CD14-positive monocyte (primary cell): ENCODE measurements at regions not wholly inside any gene's neighbourhood (a gene's known extent, or its start where the extent isn't known, plus 50 kb on each side); places are given as distances from the start of the nearest gene placed in this dataset.

ENCODE experiments used
- DNase-seq, 3 donors: peaks; one replicate each; pipeline ENCODE4 v3.0.0-alpha.2; 2011 to 2022
- H2AFZ ChIP-seq: 2 replicates; pipeline ENCODE4 v1.6.0; 2012; ENCODE audit warnings: mild to moderate bottlenecking, low read depth, low read length, inconsistent platforms; ENCODE audit not compliant: insufficient read depth, poor library complexity, severe bottlenecking
- H3K27ac ChIP-seq, 2 donors: 1 replicate in 1 of 2; 2 replicates in 1 of 2; pipeline ENCODE4 v1.5.1; 2012 to 2013; ENCODE audit warnings: low read length in 2 of 2, control low read depth in 1 of 2, inconsistent platforms in 1 of 2, low read depth in 1 of 2, mild to moderate bottlenecking in 1 of 2
- H3K27me3 ChIP-seq, 2 donors: one replicate each; pipeline versions ENCODE4 v1.6.0 to v1.6.1; 2011 to 2013; ENCODE audit warnings: low read length in 2 of 2; ENCODE audit not compliant: control insufficient read depth in 2 of 2, insufficient read depth in 2 of 2
- H3K36me3 ChIP-seq, 2 donors: replicated peaks in 1 of 2; 1 replicate in 1 of 2; 2 replicates in 1 of 2; pipeline versions ENCODE4 v1.5.1 to v1.6.1; 2012 to 2013; ENCODE audit warnings: low read length in 2 of 2, control low read depth in 1 of 2, inconsistent platforms in 1 of 2, mild to moderate bottlenecking in 1 of 2; ENCODE audit not compliant: insufficient read depth in 2 of 2, control insufficient read depth in 1 of 2
- H3K4me1 ChIP-seq, 2 donors: 1 replicate in 1 of 2; 2 replicates in 1 of 2; pipeline versions ENCODE4 v1.5.1 to v1.6.1; 2012 to 2013; ENCODE audit warnings: low read length in 2 of 2, control low read depth in 1 of 2, inconsistent platforms in 1 of 2, mild to moderate bottlenecking in 1 of 2, moderate library complexity in 1 of 2; ENCODE audit not compliant: insufficient read depth in 2 of 2, control insufficient read depth in 1 of 2
- H3K4me2 ChIP-seq: replicated peaks from 2 replicates; pipeline ENCODE3; 2012; ENCODE audit warnings: low read length, moderate library complexity, mild to moderate bottlenecking; ENCODE audit not compliant: poor library complexity, severe bottlenecking; ENCODE audit errors: extremely low read depth
- H3K4me3 ChIP-seq, 3 experiments: fragments of 200-600 bp in 1 of 3; sonication (generic) in 1 of 3; replicated peaks in 1 of 3; 1 replicate in 2 of 3; 2 replicates in 1 of 3; pipeline ENCODE4 v1.5.1; 2011 to 2013; ENCODE audit warnings: low read length in 3 of 3, mild to moderate bottlenecking in 3 of 3, control low read depth in 2 of 3, low read depth in 2 of 3, inconsistent platforms in 1 of 3, moderate library complexity in 1 of 3
- H3K79me2 ChIP-seq: 2 replicates; pipeline ENCODE4 v1.6.0; 2012; ENCODE audit warnings: mild to moderate bottlenecking, control low read depth, inconsistent platforms, low read length, moderate library complexity; ENCODE audit not compliant: insufficient read depth
- H3K9ac ChIP-seq: 2 replicates; pipeline ENCODE4 v1.6.0; 2017; ENCODE audit warnings: low read length, mild to moderate bottlenecking; ENCODE audit not compliant: insufficient read depth, poor library complexity, severe bottlenecking
- H3K9me3 ChIP-seq, 2 donors: replicated peaks in 1 of 2; 1 replicate in 1 of 2; 2 replicates in 1 of 2; pipeline versions ENCODE4 v1.5.1 to v1.6.1; 2012 to 2013; ENCODE audit warnings: low read length in 2 of 2, control low read depth in 1 of 2; ENCODE audit not compliant: control insufficient read depth in 1 of 2, insufficient read depth in 1 of 2
- H4K20me1 ChIP-seq: 2 replicates; pipeline ENCODE4 v1.6.0; 2012; ENCODE audit warnings: mild to moderate bottlenecking, low read length, control low read depth, moderate library complexity; ENCODE audit not compliant: insufficient read depth
- H3K27ac Mint-ChIP-seq, 7 donors: one replicate each; pipeline ENCODE4 v1.8.0; 2020; ENCODE audit warnings: mild to moderate bottlenecking in 7 of 7, mixed read lengths in 7 of 7, moderate library complexity in 6 of 7, inconsistent platforms in 2 of 7
- H3K27me3 Mint-ChIP-seq, 3 donors: one replicate each; pipeline ENCODE4 v1.8.0; 2021 to 2022; ENCODE audit warnings: low read depth in 3 of 3, mild to moderate bottlenecking in 3 of 3, mixed read lengths in 3 of 3, moderate library complexity in 3 of 3, inconsistent platforms in 1 of 3
- H3K36me3 Mint-ChIP-seq, 2 donors: one replicate each; pipeline ENCODE4 v1.8.0; 2020; ENCODE audit warnings: mixed read lengths in 2 of 2, inconsistent platforms in 1 of 2, mild to moderate bottlenecking in 1 of 2
- H3K4me1 Mint-ChIP-seq: one replicate; pipeline ENCODE4 v1.8.0; 2020; ENCODE audit warnings: mild to moderate bottlenecking, mixed read lengths
- H3K4me3 Mint-ChIP-seq, 2 donors: one replicate each; pipeline ENCODE4 v1.8.0; 2020; ENCODE audit warnings: mild to moderate bottlenecking in 2 of 2, mixed read lengths in 2 of 2, moderate library complexity in 1 of 2
- H3K9me3 Mint-ChIP-seq, 7 donors: one replicate each; pipeline ENCODE4 v1.8.0; 2020 to 2022; ENCODE audit warnings: mixed read lengths in 7 of 7, mild to moderate bottlenecking in 6 of 7, moderate library complexity in 6 of 7, inconsistent platforms in 2 of 7
- WGBS: methylation state at CpG from one replicate; pipeline ENCODE4 v1.1.5; 2013; ENCODE audit warnings: missing lambda C conversion rate; ENCODE audit not compliant: insufficient coverage; 5-methylcytosine and 5-hydroxymethylcytosine counted together
- intact Hi-C, 2 donors: fragments of 100-400 bp; cut with micrococcal nuclease; formaldehyde crosslinking; loops; one replicate each; pipeline versions ENCODE4 v1.15.0 to v1.15.1; 2023
- TF ChIP-seq, protein P1 (sequence below): fragments of 200-600 bp; IDR thresholded peaks from one replicate; pipeline ENCODE4 v1.8.0; 2022; ENCODE audit warnings: antibody characterized with exemption, mild to moderate bottlenecking

- Histone ChIP-seq H3K9ac (no peak overlapping the region), H3K4me2 (no peak overlapping the region), H2AFZ (no peak overlapping the region), H4K20me1 (no peaks in the 10 kb centered on the region), H3K9me3 (no peaks in the 10 kb centered on the region), H3K4me1 (peaks cover 6 to 8% of the 10 kb centered on the region in 2 donors), H3K27me3 (no peaks in the 10 kb centered on the region), H3K4me3 (no peak overlapping the region), H3K79me2 (no peaks in the 10 kb centered on the region), H3K36me3 (no peaks in the 10 kb centered on the region), H3K27ac (no peak overlapping the region)
- H3K27me3 Mint-ChIP-seq: peaks cover 4 to 8% (median 7%) of the 10 kb centered on the region in 3 donors
- no CpG with 5 or more reads among the region's 1 CpG for WGBS
- H3K9me3 Mint-ChIP-seq: peaks cover 0 to 3% (median 0%) of the 10 kb centered on the region in 7 donors
- no peak overlapping the region for H3K27ac Mint-ChIP-seq
- no peak overlapping the region for H3K4me3 Mint-ChIP-seq
- H3K36me3 Mint-ChIP-seq: no peaks in the 10 kb centered on the region
- TF ChIP-seq, protein P1, sequence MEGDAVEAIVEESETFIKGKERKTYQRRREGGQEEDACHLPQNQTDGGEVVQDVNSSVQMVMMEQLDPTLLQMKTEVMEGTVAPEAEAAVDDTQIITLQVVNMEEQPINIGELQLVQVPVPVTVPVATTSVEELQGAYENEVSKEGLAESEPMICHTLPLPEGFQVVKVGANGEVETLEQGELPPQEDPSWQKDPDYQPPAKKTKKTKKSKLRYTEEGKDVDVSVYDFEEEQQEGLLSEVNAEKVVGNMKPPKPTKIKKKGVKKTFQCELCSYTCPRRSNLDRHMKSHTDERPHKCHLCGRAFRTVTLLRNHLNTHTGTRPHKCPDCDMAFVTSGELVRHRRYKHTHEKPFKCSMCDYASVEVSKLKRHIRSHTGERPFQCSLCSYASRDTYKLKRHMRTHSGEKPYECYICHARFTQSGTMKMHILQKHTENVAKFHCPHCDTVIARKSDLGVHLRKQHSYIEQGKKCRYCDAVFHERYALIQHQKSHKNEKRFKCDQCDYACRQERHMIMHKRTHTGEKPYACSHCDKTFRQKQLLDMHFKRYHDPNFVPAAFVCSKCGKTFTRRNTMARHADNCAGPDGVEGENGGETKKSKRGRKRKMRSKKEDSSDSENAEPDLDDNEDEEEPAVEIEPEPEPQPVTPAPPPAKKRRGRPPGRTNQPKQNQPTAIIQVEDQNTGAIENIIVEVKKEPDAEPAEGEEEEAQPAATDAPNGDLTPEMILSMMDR: no peak
- intact Hi-C loops: no loop called here
- peaks cover 9% of the 10 kb centered on the region for H3K4me1 Mint-ChIP-seq
- no peak for DNase-seq
These were observed 55.7 kb upstream of the LRFN2 start for GRCh38 chr6:40642837-40643236.

- Histone ChIP-seq H3K79me2 (no peaks in the 10 kb centered on the region), H3K36me3 (no peaks in the 10 kb centered on the region), H2AFZ (no peak overlapping the region), H3K9me3 (no peaks in the 10 kb centered on the region), H3K4me3 (no peak overlapping the region), H3K27me3 (no peaks in the 10 kb centered on the region), H3K9ac (no peak overlapping the region), H3K4me2 (no peak overlapping the region), H3K27ac (no peak overlapping the region), H4K20me1 (no peaks in the 10 kb centered on the region), H3K4me1 (peaks cover 6 to 8% of the 10 kb centered on the region in 2 donors)
- H3K9me3 Mint-ChIP-seq: peaks cover 0 to 3% (median 0%) of the 10 kb centered on the region in 7 donors
- TF ChIP-seq, protein P1: no peak
- 94% methylated on average over 4 of the region's 5 CpGs for WGBS
- H3K27ac Mint-ChIP-seq: no peak overlapping the region
- H3K36me3 Mint-ChIP-seq: no peaks in the 10 kb centered on the region
- peaks cover 9% of the 10 kb centered on the region for H3K4me1 Mint-ChIP-seq
- peaks cover 4 to 10% (median 5%) of the 10 kb centered on the region in 3 donors for H3K27me3 Mint-ChIP-seq
- H3K4me3 Mint-ChIP-seq: no peak overlapping the region
- intact Hi-C loops: no loop called here
- no peak for DNase-seq
These were observed 55.0 kb upstream of the LRFN2 start for GRCh38 chr6:40642190-40642589.
